ENCODE measurements at regions not wholly inside any gene's neighbourhood (a gene's known extent, or its start where the extent isn't known, plus 50 kb on each side); places are given as distances from the start of the nearest gene placed in this dataset.

DNA sequence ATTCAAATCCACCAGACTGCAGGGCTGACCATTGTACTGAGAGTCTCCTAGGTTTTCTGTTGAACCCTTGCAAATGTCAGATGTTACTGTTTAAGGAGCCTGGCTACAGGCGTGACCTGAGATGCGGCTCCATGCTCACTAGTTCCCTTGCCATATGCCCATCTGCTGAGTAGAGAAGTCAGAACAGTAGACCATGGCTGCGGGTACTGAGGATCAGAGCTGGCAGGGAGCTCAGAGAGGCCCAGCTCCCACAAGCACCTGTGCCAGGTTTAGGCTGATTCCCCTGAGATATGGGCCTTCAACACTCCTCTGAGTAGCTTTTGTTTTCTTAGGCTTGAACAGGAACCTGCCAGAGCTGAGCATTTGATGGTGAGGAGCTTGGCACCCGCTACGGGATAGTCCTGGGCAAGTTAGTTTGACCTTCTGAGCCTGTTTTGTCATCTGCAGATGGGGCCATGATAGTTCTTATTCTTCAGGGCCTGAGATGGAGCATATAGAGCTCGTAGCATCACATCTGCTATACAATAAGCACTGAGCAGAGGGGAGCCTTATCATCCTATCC is 83.7 kb downstream of the BOD1 start:
- no peaks in the 10 kb centered on the region for H3K4me1 ChIP-seq (ENCODE audit: control insufficient read depth, insufficient read depth, low read length)
- H3K27ac ChIP-seq (ENCODE audit: low read length), result no peak overlapping the region
- intact Hi-C loops (cut with micrococcal nuclease), result no loop called here
- peaks cover 0 to 4% of the 10 kb centered on the region in 2 donors for H3K27me3 Mint-ChIP-seq (ENCODE audit: low read depth in 2 of 2)
- H3K9me3 Mint-ChIP-seq, result no peaks in the 10 kb centered on the region
- no peaks in the 10 kb centered on the region for H3K27me3 ChIP-seq (ENCODE audit: control insufficient read depth, insufficient read depth, low read length)
- H3K27ac Mint-ChIP-seq, result no peak overlapping the region
- WGBS (ENCODE audit: insufficient coverage), result 74% methylated on average over 6 of the region's 6 CpGs
- H3K4me3 ChIP-seq (ENCODE audit: low read length), result no peak overlapping the region
- no peaks in the 10 kb centered on the region for H3K9me3 ChIP-seq (ENCODE audit: control insufficient read depth, insufficient read depth, low read length)
- ATAC-seq, result no peak
- no peaks in the 10 kb centered on the region for H3K36me3 Mint-ChIP-seq
- no peak overlapping the region for H3K4me3 Mint-ChIP-seq
- TF ChIP-seq, protein P1, sequence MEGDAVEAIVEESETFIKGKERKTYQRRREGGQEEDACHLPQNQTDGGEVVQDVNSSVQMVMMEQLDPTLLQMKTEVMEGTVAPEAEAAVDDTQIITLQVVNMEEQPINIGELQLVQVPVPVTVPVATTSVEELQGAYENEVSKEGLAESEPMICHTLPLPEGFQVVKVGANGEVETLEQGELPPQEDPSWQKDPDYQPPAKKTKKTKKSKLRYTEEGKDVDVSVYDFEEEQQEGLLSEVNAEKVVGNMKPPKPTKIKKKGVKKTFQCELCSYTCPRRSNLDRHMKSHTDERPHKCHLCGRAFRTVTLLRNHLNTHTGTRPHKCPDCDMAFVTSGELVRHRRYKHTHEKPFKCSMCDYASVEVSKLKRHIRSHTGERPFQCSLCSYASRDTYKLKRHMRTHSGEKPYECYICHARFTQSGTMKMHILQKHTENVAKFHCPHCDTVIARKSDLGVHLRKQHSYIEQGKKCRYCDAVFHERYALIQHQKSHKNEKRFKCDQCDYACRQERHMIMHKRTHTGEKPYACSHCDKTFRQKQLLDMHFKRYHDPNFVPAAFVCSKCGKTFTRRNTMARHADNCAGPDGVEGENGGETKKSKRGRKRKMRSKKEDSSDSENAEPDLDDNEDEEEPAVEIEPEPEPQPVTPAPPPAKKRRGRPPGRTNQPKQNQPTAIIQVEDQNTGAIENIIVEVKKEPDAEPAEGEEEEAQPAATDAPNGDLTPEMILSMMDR (IDR thresholded peaks at IDR 0.05), result no peak
- H3K36me3 ChIP-seq (ENCODE audit: control insufficient read depth, insufficient read depth, low read length), result no peaks in the 10 kb centered on the region
- no peak for DNase-seq
- no peaks in the 10 kb centered on the region for H3K4me1 Mint-ChIP-seq

DNA sequence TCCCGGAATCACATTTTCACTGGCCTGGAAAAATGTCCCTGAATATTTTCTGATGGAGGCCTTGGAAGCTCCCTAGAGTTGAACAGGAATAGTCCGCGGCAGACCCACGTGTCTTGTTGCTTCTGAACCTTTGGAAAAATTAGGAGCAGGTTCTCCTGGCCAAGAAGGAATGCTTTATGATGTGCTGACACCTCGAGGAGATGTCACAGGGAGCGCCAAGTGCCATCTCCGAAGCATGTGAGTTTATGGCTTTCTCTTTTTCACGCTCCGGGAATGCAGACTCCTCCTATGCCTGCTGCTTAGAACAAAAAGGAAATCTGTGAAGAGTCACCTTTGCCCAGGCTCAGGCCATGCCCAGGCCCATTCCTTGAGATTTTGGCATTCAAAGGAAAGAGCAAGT is 84.6 kb downstream of the BOD1 start:
- ATAC-seq, result no peak
- no peak for DNase-seq
- no peak overlapping the region for H3K4me3 ChIP-seq (ENCODE audit: low read length)
- H3K9me3 ChIP-seq (ENCODE audit: control insufficient read depth, insufficient read depth, low read length), result no peaks in the 10 kb centered on the region
- Mint-ChIP-seq H3K4me1 (no peaks in the 10 kb centered on the region), H3K27me3 (ENCODE audit: low read depth in 2 of 2) (peaks cover 0 to 8% of the 10 kb centered on the region in 2 donors), H3K27ac (no peak overlapping the region), H3K4me3 (no peak overlapping the region), H3K9me3 (no peaks in the 10 kb centered on the region), H3K36me3 (no peaks in the 10 kb centered on the region)
- no peaks in the 10 kb centered on the region for H3K27me3 ChIP-seq (ENCODE audit: control insufficient read depth, insufficient read depth, low read length)
- 87% methylated on average over 9 of the region's 9 CpGs for WGBS (ENCODE audit: insufficient coverage)
- TF ChIP-seq, protein P1 (IDR thresholded peaks at IDR 0.05), result no peak
- no peaks in the 10 kb centered on the region for H3K36me3 ChIP-seq (ENCODE audit: control insufficient read depth, insufficient read depth, low read length)
- intact Hi-C loops (cut with micrococcal nuclease), result no loop called here
- no peaks in the 10 kb centered on the region for H3K4me1 ChIP-seq (ENCODE audit: control insufficient read depth, insufficient read depth, low read length)
- no peak overlapping the region for H3K27ac ChIP-seq (ENCODE audit: low read length)

DNA sequence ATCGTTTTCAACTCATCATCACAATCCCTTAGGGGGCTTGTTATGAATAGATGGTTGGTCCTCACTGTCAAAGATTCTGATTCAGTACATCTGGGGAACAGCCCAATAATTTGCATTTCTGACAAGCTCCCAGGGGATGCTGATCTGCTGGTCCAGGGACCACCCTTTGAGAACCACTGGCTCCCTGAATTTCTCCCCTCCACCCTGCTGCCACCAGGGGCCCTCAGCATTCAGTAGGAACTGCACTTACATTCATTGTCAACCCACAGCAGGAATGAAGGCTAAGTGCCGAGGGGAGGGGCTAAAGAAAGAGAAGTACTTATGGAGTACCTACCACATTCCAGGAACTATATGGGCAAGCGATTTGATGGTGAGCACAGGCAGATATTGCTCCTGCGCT is 85.9 kb downstream of the BOD1 start:
- intact Hi-C loops (cut with micrococcal nuclease), result no loop called here
- Mint-ChIP-seq H3K36me3 (no peaks in the 10 kb centered on the region), H3K9me3 (no peaks in the 10 kb centered on the region), H3K4me1 (no peaks in the 10 kb centered on the region), H3K27ac (no peak overlapping the region), H3K4me3 (no peak overlapping the region), H3K27me3 (ENCODE audit: low read depth in 2 of 2) (peaks cover 0 to 4% of the 10 kb centered on the region in 2 donors)
- no peak for DNase-seq
- TF ChIP-seq, protein P1 (IDR thresholded peaks at IDR 0.05), result no peak
- Histone ChIP-seq H3K27me3 (ENCODE audit: control insufficient read depth, insufficient read depth, low read length) (no peaks in the 10 kb centered on the region), H3K36me3 (ENCODE audit: control insufficient read depth, insufficient read depth, low read length) (no peaks in the 10 kb centered on the region), H3K4me3 (ENCODE audit: low read length) (no peak overlapping the region), H3K27ac (ENCODE audit: low read length) (no peak overlapping the region), H3K4me1 (ENCODE audit: control insufficient read depth, insufficient read depth, low read length) (no peaks in the 10 kb centered on the region), H3K9me3 (ENCODE audit: control insufficient read depth, insufficient read depth, low read length) (no peaks in the 10 kb centered on the region)
- no peak for ATAC-seq
- 94% methylated on average over 3 of the region's 4 CpGs for WGBS (ENCODE audit: insufficient coverage)

DNA sequence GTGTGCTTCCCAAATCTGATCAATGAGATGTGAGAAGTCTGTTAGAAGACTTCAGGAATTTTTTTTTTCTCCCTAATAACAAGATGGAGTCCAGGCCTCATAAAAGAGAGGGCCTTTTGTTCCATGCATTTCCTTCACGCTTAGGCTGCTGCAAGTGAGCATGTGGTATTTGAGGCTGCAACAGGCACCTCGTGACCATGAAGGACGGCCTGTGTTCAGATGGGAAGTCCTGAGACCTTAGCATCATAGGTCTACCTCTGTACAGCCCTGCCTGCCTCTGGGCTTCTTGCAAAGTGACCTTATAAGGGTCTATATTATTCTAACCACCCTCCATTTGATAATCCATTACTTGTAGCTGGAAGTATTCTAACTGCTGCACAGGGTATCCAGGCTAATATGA is 86.6 kb downstream of the BOD1 start:
- H3K27me3 ChIP-seq (ENCODE audit: control insufficient read depth, insufficient read depth, low read length), result no peaks in the 10 kb centered on the region
- Mint-ChIP-seq H3K4me3 (no peak overlapping the region), H3K36me3 (no peaks in the 10 kb centered on the region), H3K27ac (no peak overlapping the region), H3K9me3 (no peaks in the 10 kb centered on the region), H3K27me3 (ENCODE audit: low read depth in 2 of 2) (peaks cover 0 to 4% of the 10 kb centered on the region in 2 donors), H3K4me1 (no peaks in the 10 kb centered on the region)
- no peak for DNase-seq
- no peaks in the 10 kb centered on the region for H3K36me3 ChIP-seq (ENCODE audit: control insufficient read depth, insufficient read depth, low read length)
- ATAC-seq, result no peak
- no peaks in the 10 kb centered on the region for H3K9me3 ChIP-seq (ENCODE audit: control insufficient read depth, insufficient read depth, low read length)
- 94% methylated on average over 3 of the region's 3 CpGs for WGBS (ENCODE audit: insufficient coverage)
- TF ChIP-seq, protein P1 (IDR thresholded peaks at IDR 0.05), result no peak
- H3K4me3 ChIP-seq (ENCODE audit: low read length), result no peak overlapping the region
- intact Hi-C loops (cut with micrococcal nuclease), result no loop called here
- H3K4me1 ChIP-seq (ENCODE audit: control insufficient read depth, insufficient read depth, low read length), result no peaks in the 10 kb centered on the region
- H3K27ac ChIP-seq (ENCODE audit: low read length), result no peak overlapping the region
